Embryonic facial prominence (tissue), 1 donor: ENCODE measurements at regions not wholly inside any gene's neighbourhood (a gene's known extent, or its start where the extent isn't known, plus 50 kb on each side); places are given as distances from the start of the nearest gene placed in this dataset.

ENCODE experiments used
- DNase-seq: peaks from one replicate; pipeline ENCODE4 v3.0.0-alpha.2; 2016; ENCODE audit errors: extremely low spot score

DNA sequence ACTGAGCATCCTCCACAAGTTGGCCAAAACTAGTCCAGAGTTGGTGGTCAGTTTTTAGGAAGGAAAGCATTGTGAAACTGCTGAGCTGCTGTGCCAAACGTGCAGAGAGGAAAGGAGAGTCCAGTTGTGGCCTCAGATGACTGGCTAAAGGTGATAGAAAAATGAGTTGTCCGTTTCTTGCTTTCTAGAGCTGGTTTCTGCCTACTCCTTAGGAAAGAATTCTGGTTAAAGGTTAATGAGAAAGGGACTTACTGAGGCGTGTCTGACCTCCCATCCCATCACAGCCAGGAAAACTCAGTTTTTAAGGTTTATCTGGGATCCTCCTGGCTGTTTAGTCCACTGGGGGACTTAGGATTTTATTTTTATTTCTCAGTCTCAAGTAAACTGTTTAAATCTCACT lies 1186.3 kb downstream of the UQCRFS1 start:
- no peak for DNase-seq

DNA sequence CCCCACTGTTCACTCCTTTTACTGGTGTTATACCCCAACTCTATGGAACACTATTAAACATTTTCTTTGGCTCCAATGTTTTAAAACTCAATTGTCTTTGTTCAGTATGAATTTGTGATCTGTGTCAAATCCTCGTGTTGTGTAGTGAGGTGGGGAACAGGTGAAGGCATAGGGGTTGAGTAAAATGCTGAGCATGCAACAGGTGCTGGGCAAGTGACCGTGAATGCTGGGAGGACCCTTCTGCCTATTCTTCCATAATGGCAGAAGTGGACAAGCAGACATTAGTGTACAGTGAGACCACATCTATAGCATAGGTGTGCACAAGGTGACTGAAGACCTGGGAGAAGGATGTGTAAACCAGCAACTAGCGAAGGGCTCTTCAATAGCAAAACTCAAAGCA lies 1188.0 kb downstream of the UQCRFS1 start:
- DNase-seq: no peak

DNA sequence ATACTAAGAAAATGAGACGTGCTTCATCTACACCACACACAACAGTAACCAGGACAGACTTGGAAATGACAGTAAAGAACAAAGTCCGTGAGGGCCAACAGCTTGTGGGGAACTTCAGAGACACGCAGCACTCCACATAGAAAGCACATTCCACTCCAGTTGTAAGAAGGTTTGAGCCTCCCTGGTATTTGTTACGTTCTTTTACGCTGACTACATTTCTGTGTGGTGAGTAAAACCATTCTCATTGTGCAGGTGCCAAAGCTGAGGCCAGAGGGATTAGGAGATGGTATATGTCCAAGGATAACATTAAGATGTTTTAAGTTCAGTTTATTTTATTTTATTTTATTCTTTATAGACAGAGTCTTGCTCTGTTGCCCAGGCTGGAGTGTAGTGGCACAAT lies 1189.9 kb downstream of the UQCRFS1 start:
- no peak for DNase-seq

DNA sequence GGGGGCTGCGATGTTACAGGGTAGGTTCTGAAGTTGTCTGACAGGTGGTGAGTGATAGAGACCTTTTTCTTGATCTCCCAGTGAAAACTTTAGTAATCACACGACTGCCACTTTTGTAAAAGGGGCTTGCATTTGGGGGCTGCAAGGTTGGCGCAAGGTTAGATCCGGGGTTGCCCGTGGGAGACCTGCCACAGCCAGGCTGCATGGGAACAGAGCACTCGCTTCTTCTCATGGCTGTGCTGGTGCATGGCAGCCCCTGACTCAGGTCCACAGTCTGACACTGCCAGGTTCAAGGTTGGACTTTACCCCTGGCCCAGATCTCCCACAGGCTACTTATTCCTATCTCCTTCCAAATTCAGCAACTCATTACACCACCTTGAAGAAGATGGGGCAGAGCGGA lies 1190.4 kb downstream of the UQCRFS1 start:
- no peak for DNase-seq

DNA sequence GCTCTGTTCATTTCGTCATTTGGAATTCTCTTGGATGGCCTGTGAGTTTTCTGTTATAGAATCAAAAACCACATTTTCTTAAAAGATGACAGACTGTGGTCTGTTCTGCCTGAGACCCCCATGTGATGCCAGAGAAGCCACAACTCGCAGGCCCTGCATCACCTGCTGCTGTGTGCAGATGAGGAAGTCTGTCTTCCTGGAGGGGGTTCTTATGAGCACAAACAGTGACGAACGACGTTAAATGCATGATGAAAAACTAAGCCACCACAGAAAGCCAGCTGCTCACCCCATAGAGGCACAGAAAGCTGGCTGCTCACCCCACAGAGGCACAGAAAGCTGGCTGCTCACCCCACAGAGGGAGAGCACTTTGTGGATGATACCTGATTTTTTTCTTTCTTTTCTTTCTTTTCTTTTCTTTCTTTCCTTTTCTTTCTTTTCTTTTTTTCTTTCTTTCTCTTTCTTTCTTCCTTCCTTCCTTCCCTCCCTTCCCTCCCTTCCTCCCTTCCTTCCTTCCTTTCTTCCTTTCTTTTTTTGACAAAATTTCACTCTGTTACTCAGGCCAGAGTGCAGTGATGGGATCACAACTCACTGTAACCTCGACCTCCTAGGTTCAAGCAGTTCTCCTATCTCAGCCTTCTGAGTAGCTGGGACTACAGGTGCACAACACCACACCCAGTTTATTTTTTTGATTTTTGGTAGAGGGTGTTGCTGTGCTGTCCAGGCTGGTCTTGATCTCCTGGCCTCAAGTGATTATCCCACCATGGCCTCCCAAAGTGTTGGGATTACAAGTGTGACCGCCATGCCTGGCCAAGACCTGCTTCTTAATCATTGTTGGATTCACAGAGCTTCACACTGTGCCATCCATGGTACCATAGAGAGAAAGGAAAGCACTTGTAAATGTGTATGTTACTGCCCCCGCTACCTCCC lies 1191.4 kb downstream of the UQCRFS1 start:
- DNase-seq: no peak

DNA sequence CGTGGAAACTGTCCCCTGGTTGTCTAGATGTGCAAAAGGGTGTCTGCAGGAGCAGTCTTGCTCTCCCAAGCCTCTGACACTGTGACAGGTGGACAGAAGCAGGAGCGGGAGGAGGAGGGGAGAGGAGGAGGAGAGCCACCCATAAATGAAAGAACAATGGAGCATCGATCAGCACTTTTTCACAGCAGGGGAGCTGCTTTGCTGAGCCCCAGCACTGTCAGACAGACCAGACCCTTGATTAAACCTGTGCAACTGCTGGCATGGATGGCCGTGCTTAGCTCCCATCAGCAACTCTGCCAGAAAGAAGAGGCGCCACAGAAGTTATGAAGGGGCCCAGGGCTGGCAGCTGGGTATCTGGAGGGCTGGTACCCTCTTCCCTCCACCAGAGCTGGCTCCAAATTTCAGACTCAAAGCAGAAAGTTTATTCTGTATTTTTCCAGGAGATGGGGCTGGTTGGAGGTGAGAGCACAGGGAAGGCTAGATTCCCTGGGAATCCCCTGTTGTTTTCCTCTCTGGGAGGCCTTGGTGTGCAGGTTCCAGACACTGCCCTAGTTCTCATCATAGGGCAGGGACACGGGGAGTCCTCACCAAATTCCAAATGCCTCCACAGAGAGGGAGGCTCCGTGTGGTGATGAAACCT lies 1192.2 kb downstream of the UQCRFS1 start:
- DNase-seq: no peak

DNA sequence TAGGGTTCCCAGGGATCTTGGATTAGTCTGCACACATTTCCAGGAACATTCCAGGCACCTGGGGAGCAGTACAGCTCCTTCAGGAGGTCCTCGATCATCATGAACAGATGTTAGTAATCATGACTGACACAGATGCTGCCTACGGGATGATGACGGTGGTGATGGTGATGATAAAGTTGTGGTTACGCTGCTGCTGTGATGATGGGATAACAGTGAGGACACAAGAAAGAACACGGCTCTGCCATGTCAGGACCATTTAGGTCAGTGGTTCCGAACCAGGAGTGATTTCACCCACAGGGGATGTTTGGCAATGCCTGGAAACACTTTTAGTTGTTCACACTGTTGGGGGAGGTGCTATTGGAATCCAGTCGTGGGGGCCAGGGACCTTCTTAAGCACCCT lies 1193.0 kb downstream of the UQCRFS1 start:
- DNase-seq: no peak

DNA sequence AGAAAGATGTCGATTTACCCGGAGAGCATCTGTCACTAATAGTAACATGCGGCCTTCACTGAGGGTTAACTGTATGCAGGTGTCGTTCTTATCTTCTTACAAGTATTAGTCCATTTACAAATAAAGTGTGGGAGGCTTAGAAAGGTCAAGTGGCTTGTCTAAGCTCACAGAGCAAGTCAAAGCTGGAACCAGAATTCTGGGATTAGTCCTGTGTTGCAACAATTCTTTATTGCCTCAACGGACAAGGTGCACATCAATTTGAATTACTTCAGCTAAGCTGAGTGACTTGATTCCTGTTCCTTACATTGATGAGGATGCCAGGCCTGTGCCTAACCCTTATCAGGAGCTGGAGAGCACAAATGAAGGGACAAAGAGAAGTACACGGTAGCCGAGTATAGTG lies 1193.6 kb downstream of the UQCRFS1 start:
- no peak for DNase-seq

DNA sequence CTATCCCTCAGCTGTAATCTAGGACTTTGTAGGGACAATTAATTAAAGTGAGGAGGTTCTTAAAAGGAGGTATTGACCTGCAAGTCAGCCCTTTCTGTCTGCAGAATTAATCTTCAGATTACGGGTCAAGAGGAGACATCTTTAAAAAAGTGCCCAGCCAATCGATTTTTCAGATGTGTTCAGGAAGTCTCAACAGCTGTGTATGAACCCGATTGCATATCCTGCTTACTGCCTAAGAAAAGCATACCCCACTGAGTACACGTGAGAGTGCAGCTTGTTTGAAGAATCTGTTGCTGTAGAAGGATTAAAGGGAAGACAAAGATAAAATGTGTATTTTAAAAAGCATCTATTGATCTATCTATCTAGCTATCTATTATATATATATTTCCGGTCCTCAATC lies 1194.5 kb downstream of the UQCRFS1 start:
- no peak for DNase-seq

DNA sequence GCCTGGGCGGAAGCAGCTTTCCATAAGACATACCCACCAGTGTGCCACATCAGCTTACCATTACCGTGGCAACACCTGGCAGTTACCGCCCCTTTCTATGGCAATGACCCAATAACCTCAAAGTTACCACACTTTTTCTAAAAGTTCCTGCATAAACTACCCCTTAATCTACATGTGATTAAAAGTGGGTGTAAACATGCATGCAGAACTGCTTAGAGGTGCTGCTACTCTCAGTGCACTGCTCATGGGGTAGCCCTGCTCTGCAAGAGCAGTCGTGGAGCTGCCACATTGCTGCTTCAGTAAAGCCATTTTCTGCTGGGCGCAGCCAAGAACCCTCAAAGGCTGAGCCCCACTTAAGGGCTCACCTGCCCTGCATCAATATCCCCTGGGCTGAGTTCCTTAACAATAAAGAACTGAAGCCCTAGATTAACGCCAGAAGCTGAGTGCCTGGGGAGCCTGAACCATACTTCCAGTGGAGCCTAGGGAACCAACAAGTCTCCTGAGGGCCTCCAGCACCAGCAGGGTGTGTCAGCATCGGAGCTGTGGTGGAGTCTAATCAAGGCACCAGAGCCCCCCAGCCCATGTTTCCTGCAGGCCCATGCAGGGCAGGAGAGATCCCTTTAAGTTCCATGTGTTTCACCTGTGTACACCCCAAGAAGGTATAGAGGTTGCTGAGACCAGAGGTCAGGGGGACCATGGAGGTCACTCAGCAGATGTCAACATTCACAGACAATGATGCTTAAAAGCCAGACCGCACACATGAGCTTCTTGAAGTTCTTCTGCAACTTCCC lies 1198.1 kb downstream of the UQCRFS1 start:
- DNase-seq: no peak

DNA sequence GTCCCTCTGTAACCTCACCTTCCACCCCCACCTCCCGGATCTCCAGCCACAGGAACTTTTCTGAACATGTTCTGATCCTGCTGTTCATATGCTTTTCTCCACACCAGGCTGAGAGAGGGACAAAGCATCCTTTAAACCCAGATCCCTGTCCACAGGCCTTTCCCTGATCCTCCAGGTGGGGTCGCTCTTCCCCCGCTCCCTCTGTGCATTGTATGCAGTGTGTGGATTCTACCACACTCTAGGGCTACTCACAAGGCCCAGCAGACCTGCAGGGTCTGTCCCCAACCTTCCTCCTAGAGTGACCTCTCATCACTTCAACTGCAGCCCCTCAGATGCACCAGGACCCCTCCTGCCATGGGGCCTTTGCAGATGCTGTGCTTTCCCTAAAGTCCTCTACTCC lies 1200.6 kb downstream of the UQCRFS1 start:
- no peak for DNase-seq

DNA sequence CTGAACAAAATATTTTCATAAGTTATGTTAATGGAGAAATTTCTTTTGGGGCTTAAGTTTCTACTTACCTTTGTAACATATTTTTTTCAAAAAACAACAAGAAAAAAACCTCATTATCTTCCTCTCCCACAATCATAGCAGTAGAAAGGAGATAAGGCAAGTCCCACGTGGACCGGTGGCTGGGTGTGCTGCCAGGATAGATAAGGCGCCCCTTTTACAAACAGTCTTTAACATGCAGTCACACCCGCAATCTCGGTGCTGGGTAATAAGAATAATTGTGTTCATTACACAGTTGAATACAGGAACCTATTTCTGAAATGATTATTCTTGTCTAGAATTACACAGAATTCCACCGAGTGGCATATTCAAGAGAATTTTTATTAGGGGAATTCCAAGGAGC lies 1202.3 kb downstream of the UQCRFS1 start:
- DNase-seq: no peak

DNA sequence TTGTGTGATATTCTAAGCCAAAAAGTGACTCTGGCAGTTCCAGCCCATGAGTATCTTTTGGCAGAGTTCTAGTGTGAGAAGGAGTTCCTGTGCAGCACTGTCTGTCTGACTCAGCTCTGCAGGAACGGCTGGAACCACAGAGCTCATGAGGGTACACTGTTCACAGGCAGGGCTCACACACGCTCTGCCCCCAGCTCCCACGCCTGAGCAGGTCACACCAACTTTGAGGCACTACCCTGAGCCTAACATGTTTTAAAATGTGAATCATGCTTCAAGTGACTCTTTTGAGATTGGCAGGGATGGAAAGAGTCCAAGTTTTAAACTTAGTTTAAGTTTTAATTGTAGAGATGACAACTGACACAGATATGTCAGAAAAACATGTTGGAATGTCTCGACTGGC lies 1203.3 kb downstream of the UQCRFS1 start:
- DNase-seq: no peak

DNA sequence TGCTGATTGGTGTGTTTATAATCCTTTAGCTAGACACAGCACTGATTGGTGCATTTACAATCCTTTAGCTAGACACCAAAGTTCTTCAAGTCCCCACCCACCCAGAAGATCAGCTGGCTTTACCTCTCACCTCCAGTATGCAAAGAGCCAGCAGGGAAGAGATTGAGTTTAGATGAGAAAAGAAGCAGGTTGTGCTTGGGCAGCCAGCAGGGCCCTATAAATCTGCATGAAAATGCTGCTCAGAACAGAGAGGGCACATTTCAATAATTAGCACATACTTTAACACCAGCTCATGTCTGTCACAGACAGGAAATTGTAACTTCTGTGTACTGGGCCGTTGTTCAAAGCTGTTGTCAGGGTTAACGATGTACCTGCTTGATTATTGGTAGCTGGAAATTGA lies 1204.3 kb downstream of the UQCRFS1 start:
- no peak for DNase-seq

DNA sequence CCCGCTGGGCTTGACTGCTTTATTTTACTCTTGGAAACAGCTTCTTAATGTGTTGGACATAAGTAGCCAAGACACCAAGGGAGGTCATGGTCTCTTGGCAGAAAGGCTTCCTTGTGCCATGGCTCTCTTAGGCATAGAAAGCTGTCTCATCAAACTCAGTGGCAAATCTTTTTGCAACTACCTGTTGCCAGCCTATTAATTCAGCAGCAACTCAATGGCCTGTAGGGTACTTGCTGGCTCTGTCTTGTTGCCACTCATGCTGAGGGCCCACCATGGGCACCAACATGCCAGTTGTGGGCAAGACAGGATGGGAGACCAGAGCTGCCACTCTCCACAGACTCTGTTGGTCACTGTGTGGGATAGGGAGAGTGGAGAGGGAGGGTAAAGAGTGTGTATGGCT lies 1209.4 kb downstream of the UQCRFS1 start:
- no peak for DNase-seq

DNA sequence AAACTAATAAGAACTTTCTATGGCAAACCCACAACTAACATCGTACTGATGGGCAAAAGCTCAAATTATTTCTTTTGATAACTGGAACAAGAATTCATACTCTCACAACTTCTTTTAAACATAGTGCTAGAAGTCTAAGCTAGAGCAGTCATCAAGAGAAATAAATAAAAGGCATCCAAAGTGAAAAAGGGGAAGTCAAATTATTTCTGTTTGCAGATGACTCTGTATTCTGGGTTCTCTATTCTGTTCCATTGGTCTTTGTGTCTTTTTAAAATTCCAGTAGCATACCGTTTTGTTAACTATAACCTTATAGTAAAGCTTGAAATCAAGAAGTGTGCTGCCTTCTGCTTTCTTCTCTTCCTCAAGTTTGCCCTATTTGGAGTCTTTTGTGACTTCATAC lies 1215.9 kb downstream of the UQCRFS1 start:
- no peak for DNase-seq

DNA sequence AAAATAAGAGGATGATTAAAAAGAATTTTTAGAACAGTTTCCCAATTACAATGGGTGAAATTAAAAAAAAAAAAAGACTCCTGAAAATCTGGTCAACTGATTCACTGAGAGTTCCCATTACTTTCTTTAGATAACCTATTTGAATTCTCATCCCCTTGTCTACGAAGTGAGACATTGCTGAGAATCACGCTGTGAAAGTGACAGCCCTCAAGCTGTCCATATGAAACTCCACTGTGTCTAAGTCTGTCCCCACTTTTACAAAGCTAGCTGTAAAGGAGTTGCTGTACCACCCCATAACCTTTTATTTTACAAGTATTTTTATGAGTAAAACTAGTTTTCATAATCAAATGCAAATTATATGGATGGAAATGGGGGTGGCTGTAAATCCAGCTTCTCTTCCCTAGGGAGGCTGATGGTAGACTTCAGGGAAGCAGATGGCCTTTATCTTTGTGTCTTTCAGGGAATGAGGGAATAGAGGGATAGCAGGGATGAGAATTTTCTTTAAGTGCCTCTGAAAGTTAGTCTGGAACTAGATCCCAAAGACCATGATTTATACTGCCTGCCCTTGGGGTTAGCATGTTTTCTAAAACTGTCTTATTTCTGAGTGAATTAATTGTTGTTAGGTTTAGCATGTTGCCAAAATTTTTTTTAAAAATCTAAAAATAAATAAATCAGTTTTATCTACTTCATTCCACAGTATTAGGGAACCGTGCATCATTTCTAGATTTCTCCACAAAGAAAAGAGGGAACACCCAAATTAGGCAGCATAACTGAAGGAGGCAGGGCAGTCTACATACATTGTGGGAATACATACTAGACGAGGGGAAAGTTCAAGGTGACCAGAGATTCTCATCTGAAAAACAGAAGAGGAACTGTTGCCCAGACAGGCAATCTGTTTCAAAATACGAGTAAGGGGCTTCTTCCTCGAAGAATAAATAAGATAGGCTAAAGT lies 1219.1 kb downstream of the UQCRFS1 start:
- DNase-seq: no peak

DNA sequence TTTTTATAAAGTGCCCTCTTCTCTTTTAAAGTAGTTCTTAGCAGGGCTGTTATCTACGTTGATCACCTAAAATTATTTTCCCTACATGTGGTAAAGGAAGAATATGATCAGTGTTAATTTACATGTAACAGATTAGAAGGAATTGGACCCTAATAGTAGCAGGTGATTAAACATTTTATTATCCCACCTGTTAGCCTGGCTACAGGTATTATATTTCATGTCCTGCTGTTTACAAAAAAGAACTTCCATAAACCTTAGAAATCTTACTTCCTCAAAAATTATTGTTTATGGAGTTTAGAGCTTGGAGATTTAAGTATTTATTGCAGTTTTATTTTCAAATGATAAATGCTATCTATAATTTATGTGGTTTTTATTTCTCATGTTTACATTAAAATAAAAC lies 1226.7 kb downstream of the UQCRFS1 start:
- no peak for DNase-seq

DNA sequence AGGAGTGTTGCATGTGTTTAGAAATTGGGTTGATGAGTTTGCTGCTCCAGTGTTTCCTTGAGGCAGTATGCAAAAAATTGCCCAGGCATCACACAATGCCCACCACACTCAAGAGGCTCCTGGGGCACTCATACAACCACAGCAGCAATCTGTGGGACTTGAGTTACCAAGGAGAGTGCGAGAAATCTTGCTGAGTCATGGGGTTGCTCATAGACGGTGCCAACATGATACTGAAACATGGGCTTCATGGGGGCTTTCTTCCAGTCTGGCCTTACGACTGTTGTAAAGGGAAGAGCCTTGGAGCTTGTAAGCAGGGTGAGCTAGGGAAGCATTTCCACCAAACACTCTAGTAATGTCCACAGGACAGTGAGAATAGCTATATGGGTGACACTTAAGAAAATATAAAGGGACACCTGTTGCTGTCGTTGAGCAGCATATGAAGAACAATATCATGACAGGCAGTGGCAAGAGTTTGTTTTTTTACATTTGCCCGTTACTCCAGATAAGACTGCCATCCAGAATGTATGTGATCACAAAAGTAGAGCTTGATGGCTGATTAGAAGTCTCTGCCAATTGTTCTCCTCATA lies 1237.4 kb downstream of the UQCRFS1 start:
- no peak for DNase-seq

DNA sequence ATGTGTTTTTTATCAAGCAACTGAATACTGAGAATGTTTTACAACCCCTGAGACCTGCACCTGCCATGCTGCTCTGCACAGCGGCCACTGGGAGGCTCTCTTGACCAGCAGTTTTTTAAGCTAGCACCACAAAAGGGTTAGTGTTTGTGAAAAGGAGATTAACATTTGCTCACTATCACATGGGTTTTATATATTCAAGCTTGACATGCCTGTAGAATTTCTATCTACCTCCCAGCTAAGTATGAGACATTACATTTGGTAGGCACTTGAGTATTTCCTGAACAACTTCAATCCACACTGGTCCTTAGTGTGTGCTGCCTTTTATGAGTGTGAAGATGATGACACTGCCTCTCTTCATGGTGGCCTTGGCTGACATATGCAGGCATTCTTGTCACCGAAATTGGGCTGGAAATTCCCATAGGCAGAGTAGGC lies 1238.9 kb downstream of the UQCRFS1 start:
- no peak for DNase-seq
